ENCODE measurements at regions not wholly inside any gene's neighbourhood (a gene's known extent, or its start where the extent isn't known, plus 50 kb on each side); places are given as distances from the start of the nearest gene placed in this dataset.

- TF ChIP-seq, protein P1, sequence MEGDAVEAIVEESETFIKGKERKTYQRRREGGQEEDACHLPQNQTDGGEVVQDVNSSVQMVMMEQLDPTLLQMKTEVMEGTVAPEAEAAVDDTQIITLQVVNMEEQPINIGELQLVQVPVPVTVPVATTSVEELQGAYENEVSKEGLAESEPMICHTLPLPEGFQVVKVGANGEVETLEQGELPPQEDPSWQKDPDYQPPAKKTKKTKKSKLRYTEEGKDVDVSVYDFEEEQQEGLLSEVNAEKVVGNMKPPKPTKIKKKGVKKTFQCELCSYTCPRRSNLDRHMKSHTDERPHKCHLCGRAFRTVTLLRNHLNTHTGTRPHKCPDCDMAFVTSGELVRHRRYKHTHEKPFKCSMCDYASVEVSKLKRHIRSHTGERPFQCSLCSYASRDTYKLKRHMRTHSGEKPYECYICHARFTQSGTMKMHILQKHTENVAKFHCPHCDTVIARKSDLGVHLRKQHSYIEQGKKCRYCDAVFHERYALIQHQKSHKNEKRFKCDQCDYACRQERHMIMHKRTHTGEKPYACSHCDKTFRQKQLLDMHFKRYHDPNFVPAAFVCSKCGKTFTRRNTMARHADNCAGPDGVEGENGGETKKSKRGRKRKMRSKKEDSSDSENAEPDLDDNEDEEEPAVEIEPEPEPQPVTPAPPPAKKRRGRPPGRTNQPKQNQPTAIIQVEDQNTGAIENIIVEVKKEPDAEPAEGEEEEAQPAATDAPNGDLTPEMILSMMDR (conservative IDR thresholded peaks at IDR 0.05; ENCODE audit: low read depth, low read length): no peak
- TF ChIP-seq SMC3 (IDR thresholded peaks at IDR 0.05; ENCODE audit: low read depth, low read length) (no peak), POLR2A (IDR thresholded peaks at IDR 0.05; ENCODE audit: low read depth, low read length) (no peak), MAFK (IDR thresholded peaks at IDR 0.05; ENCODE audit: low read depth, low read length) (no peak), RCOR1 (IDR thresholded peaks at IDR 0.05; ENCODE audit: insufficient replicate concordance, low read length) (no peak), MXI1 (IDR thresholded peaks at IDR 0.05; ENCODE audit: borderline replicate concordance, low read depth, low read length) (no peak), FOS (IDR thresholded peaks at IDR 0.05; ENCODE audit: low read depth, low read length) (no peak), CEBPB (IDR thresholded peaks at IDR 0.05; ENCODE audit: low read depth, low read length) (no peak), CHD1 (IDR thresholded peaks at IDR 0.05; ENCODE audit: low read depth, low read length) (no peak), RFX5 (IDR thresholded peaks at IDR 0.05; ENCODE audit: low read depth, low read length) (no peak), BHLHE40 (IDR thresholded peaks at IDR 0.05; ENCODE audit: low read depth, low read length) (no peak)
Observed at GRCh38 chr9:27939186-27939585, 365.9 kb upstream of the C9orf72 start.
